ENCODE measurements at regions not wholly inside any gene's neighbourhood (a gene's known extent, or its start where the extent isn't known, plus 50 kb on each side); places are given as distances from the start of the nearest gene placed in this dataset.

DNA sequence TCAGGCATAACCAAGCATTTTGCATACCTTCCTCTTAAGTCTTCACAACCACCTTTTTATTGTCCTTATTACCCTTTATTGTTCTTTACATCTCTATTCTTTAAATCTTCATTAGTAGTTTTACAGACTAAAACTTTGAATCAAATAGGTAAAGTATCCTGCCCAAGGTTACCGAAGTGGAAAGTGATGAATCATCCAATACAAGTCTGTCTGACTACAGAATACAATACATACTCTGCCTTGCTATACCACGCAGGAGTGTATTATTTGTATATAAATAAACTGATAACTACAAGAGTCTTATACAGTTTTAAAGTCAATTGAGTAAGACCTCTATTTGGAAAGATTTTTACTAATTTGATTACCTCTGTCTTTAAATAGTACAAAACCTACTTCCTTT is 196.0 kb downstream of the ZEB2 start:
- TF ChIP-seq, protein P1, sequence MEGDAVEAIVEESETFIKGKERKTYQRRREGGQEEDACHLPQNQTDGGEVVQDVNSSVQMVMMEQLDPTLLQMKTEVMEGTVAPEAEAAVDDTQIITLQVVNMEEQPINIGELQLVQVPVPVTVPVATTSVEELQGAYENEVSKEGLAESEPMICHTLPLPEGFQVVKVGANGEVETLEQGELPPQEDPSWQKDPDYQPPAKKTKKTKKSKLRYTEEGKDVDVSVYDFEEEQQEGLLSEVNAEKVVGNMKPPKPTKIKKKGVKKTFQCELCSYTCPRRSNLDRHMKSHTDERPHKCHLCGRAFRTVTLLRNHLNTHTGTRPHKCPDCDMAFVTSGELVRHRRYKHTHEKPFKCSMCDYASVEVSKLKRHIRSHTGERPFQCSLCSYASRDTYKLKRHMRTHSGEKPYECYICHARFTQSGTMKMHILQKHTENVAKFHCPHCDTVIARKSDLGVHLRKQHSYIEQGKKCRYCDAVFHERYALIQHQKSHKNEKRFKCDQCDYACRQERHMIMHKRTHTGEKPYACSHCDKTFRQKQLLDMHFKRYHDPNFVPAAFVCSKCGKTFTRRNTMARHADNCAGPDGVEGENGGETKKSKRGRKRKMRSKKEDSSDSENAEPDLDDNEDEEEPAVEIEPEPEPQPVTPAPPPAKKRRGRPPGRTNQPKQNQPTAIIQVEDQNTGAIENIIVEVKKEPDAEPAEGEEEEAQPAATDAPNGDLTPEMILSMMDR (IDR thresholded peaks at IDR 0.05; ENCODE audit: low read depth, low read length, missing input control) = no peak
- TF ChIP-seq FOXA1 (IDR thresholded peaks at IDR 0.05) (no peak), YY1 (IDR thresholded peaks at IDR 0.05) (no peak), EGR1 (IDR thresholded peaks at IDR 0.05; ENCODE audit: low read depth in 2 of 2) (no peak), TAF1 (conservative IDR thresholded peaks at IDR 0.05) (no peak)
- TF ChIP-seq, protein P2, sequence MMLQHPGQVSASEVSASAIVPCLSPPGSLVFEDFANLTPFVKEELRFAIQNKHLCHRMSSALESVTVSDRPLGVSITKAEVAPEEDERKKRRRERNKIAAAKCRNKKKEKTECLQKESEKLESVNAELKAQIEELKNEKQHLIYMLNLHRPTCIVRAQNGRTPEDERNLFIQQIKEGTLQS (IDR thresholded peaks at IDR 0.05) = no peak
